Effector memory CD8-positive, alpha-beta T cell (primary cell): ENCODE measurements at regions not wholly inside any gene's neighbourhood (a gene's known extent, or its start where the extent isn't known, plus 50 kb on each side); places are given as distances from the start of the nearest gene placed in this dataset.

Experiments
- ATAC-seq: fragments of 150-1000 bp; cut with Tn5 transposase; replicated peaks from 2 replicates; pipeline ENCODE4 v1.10.0; 2021; ENCODE audit warnings: mild to moderate bottlenecking, moderate library complexity
- DNase-seq, 3 experiments: peaks; one replicate each; pipeline ENCODE4 v3.0.0; 2021
- H3K27ac Mint-ChIP-seq, 2 donors: one replicate each; pipeline ENCODE4 v1.8.0; 2022; ENCODE audit warnings: mild to moderate bottlenecking in 2 of 2, mixed read lengths in 2 of 2, moderate library complexity in 2 of 2
- H3K27me3 Mint-ChIP-seq, 2 donors: one replicate each; pipeline ENCODE4 v1.8.0; 2022; ENCODE audit warnings: mixed read lengths in 2 of 2
- H3K36me3 Mint-ChIP-seq: one replicate; pipeline ENCODE4 v1.8.0; 2022; ENCODE audit warnings: mild to moderate bottlenecking, moderate library complexity, mixed read lengths; ENCODE audit not compliant: insufficient read depth
- H3K4me1 Mint-ChIP-seq, 2 donors: one replicate each; pipeline ENCODE4 v1.8.0; 2022; ENCODE audit warnings: low read depth in 2 of 2, mixed read lengths in 2 of 2
- H3K4me3 Mint-ChIP-seq, 2 donors: one replicate each; pipeline ENCODE4 v1.8.0; 2022; ENCODE audit warnings: mild to moderate bottlenecking in 2 of 2, mixed read lengths in 2 of 2, moderate library complexity in 2 of 2
- H3K9me3 Mint-ChIP-seq, 2 donors: one replicate each; pipeline ENCODE4 v1.8.0; 2022; ENCODE audit warnings: mixed read lengths in 2 of 2

GRCh38 chr13:85698256-85698655, 101.0 kb downstream of the SLITRK6 start:
- Mint-ChIP-seq H3K27me3 (no peaks in the 10 kb centered on the region), H3K27ac (no peak overlapping the region), H3K4me3 (no peak overlapping the region), H3K9me3 (peaks cover 0 to 12% of the 10 kb centered on the region in 2 donors), H3K4me1 (no peaks in the 10 kb centered on the region), H3K36me3 (no peaks in the 10 kb centered on the region)
- DNase-seq, result no peak
- no peak for ATAC-seq

- H3K27ac Mint-ChIP-seq, result no peak overlapping the region
- H3K9me3 Mint-ChIP-seq, result peaks cover 9 to 11% of the 10 kb centered on the region in 2 donors
- no peaks in the 10 kb centered on the region for H3K36me3 Mint-ChIP-seq
- no peak overlapping the region for H3K4me3 Mint-ChIP-seq
- no peaks in the 10 kb centered on the region for H3K27me3 Mint-ChIP-seq
- no peak for ATAC-seq
- no peaks in the 10 kb centered on the region for H3K4me1 Mint-ChIP-seq
- DNase-seq, result no peak
Observed at GRCh38 chr13:85694992-85695391, 104.2 kb downstream of the SLITRK6 start.

GRCh38 chr13:85693889-85694511, 105.2 kb downstream of the SLITRK6 start:
- Mint-ChIP-seq H3K27ac (no peak overlapping the region), H3K27me3 (no peaks in the 10 kb centered on the region), H3K9me3 (peaks cover 9 to 11% of the 10 kb centered on the region in 2 donors), H3K4me3 (no peak overlapping the region), H3K4me1 (no peaks in the 10 kb centered on the region), H3K36me3 (no peaks in the 10 kb centered on the region)
- no peak for ATAC-seq
- no peak for DNase-seq

- H3K4me3 Mint-ChIP-seq, result no peak overlapping the region
- peaks cover 6 to 11% of the 10 kb centered on the region in 2 donors for H3K9me3 Mint-ChIP-seq
- H3K36me3 Mint-ChIP-seq, result no peaks in the 10 kb centered on the region
- H3K27ac Mint-ChIP-seq, result no peak overlapping the region
- ATAC-seq (no peak), DNase-seq (no peak)
- no peaks in the 10 kb centered on the region for H3K4me1 Mint-ChIP-seq
- no peaks in the 10 kb centered on the region for H3K27me3 Mint-ChIP-seq
Observed at GRCh38 chr13:85690368-85690767, 108.9 kb downstream of the SLITRK6 start.

GRCh38 chr13:85685436-85685835, 113.8 kb downstream of the SLITRK6 start:
- H3K4me1 Mint-ChIP-seq, result no peaks in the 10 kb centered on the region
- ATAC-seq (no peak), DNase-seq (no peak)
- H3K36me3 Mint-ChIP-seq, result no peaks in the 10 kb centered on the region
- H3K9me3 Mint-ChIP-seq, result peaks cover 0 to 7% of the 10 kb centered on the region in 2 donors
- H3K27me3 Mint-ChIP-seq, result no peaks in the 10 kb centered on the region
- no peak overlapping the region for H3K4me3 Mint-ChIP-seq
- no peak overlapping the region for H3K27ac Mint-ChIP-seq

GRCh38 chr13:85675151-85675907, 123.9 kb downstream of the SLITRK6 start:
- DNase-seq (no peak), ATAC-seq (no peak)
- Mint-ChIP-seq H3K27me3 (no peaks in the 10 kb centered on the region), H3K9me3 (peaks cover 7 to 10% of the 10 kb centered on the region in 2 donors), H3K4me3 (no peak overlapping the region), H3K4me1 (no peaks in the 10 kb centered on the region), H3K36me3 (no peaks in the 10 kb centered on the region), H3K27ac (no peak overlapping the region)

GRCh38 chr13:85671336-85671735, 127.9 kb downstream of the SLITRK6 start:
- no peak for ATAC-seq
- Mint-ChIP-seq H3K36me3 (no peaks in the 10 kb centered on the region), H3K9me3 (peaks cover 7 to 11% of the 10 kb centered on the region in 2 donors), H3K4me1 (no peaks in the 10 kb centered on the region), H3K4me3 (no peak overlapping the region), H3K27ac (no peak overlapping the region), H3K27me3 (no peaks in the 10 kb centered on the region)
- no peak for DNase-seq

- Mint-ChIP-seq H3K27me3 (no peaks in the 10 kb centered on the region), H3K36me3 (no peaks in the 10 kb centered on the region), H3K4me1 (no peaks in the 10 kb centered on the region), H3K27ac (no peak overlapping the region), H3K9me3 (peaks cover 10% of the 10 kb centered on the region in 2 donors), H3K4me3 (no peak overlapping the region)
- no peak for ATAC-seq
- no peak for DNase-seq
Observed at GRCh38 chr13:85666356-85666755, 132.9 kb downstream of the SLITRK6 start.

GRCh38 chr13:85665286-85665685, 133.9 kb downstream of the SLITRK6 start:
- Mint-ChIP-seq H3K27ac (no peak overlapping the region), H3K36me3 (no peaks in the 10 kb centered on the region), H3K4me1 (no peaks in the 10 kb centered on the region), H3K27me3 (no peaks in the 10 kb centered on the region), H3K9me3 (peaks cover 7 to 10% of the 10 kb centered on the region in 2 donors), H3K4me3 (no peak overlapping the region)
- DNase-seq (no peak), ATAC-seq (no peak)

GRCh38 chr13:85663856-85664255, 135.4 kb downstream of the SLITRK6 start:
- Mint-ChIP-seq H3K4me1 (no peaks in the 10 kb centered on the region), H3K9me3 (peaks cover 5 to 10% of the 10 kb centered on the region in 2 donors), H3K27ac (no peak overlapping the region), H3K4me3 (no peak overlapping the region), H3K27me3 (no peaks in the 10 kb centered on the region), H3K36me3 (no peaks in the 10 kb centered on the region)
- ATAC-seq (no peak), DNase-seq (no peak)

GRCh38 chr13:85662186-85662585, 137.0 kb downstream of the SLITRK6 start:
- Mint-ChIP-seq H3K36me3 (no peaks in the 10 kb centered on the region), H3K9me3 (peaks cover 5 to 10% of the 10 kb centered on the region in 2 donors), H3K27me3 (no peaks in the 10 kb centered on the region), H3K4me3 (no peak overlapping the region), H3K4me1 (no peaks in the 10 kb centered on the region), H3K27ac (no peak overlapping the region)
- ATAC-seq (no peak), DNase-seq (no peak)

- Mint-ChIP-seq H3K27me3 (no peaks in the 10 kb centered on the region), H3K27ac (no peak overlapping the region), H3K4me1 (no peaks in the 10 kb centered on the region), H3K9me3 (peaks cover 5 to 10% of the 10 kb centered on the region in 2 donors), H3K4me3 (no peak overlapping the region), H3K36me3 (no peaks in the 10 kb centered on the region)
- ATAC-seq (no peak), DNase-seq (no peak)
Observed at GRCh38 chr13:85661675-85662074, 137.5 kb downstream of the SLITRK6 start.

GRCh38 chr13:85659493-85659892, 139.7 kb downstream of the SLITRK6 start:
- DNase-seq (no peak), ATAC-seq (no peak)
- no peaks in the 10 kb centered on the region for H3K36me3 Mint-ChIP-seq
- H3K27ac Mint-ChIP-seq, result no peak overlapping the region
- no peaks in the 10 kb centered on the region for H3K27me3 Mint-ChIP-seq
- no peak overlapping the region for H3K4me3 Mint-ChIP-seq
- peaks cover 5 to 10% of the 10 kb centered on the region in 2 donors for H3K9me3 Mint-ChIP-seq
- no peaks in the 10 kb centered on the region for H3K4me1 Mint-ChIP-seq

- DNase-seq, result no peak
- H3K27me3 Mint-ChIP-seq, result no peaks in the 10 kb centered on the region
- no peak overlapping the region for H3K4me3 Mint-ChIP-seq
- H3K36me3 Mint-ChIP-seq, result no peaks in the 10 kb centered on the region
- no peak overlapping the region for H3K27ac Mint-ChIP-seq
- ATAC-seq, result no peak
- peaks cover 6 to 10% of the 10 kb centered on the region in 2 donors for H3K9me3 Mint-ChIP-seq
- no peaks in the 10 kb centered on the region for H3K4me1 Mint-ChIP-seq
Observed at GRCh38 chr13:85657942-85658341, 141.3 kb downstream of the SLITRK6 start.
